A549 (cell line): ENCODE measurements at regions not wholly inside any gene's neighbourhood (a gene's known extent, or its start where the extent isn't known, plus 50 kb on each side); places are given as distances from the start of the nearest gene placed in this dataset.

Experiments
- ATAC-seq, 2 experiments: fragments of 200-7000 bp in 1 of 2; fragments of >200 bp in 1 of 2; cut with Nextera tagmentation in 1 of 2; cut with Tn5 transposase in 1 of 2; 3 replicates each; pipeline versions ENCODE4 v1.8.0 to v1.9.1; 2018 to 2020; ENCODE audit warnings: mild to moderate bottlenecking in 1 of 2, moderate library complexity in 1 of 2
- CTCF ChIA-PET: fragments of 300-600 bp; sonication (Branson Sonifier 250); formaldehyde crosslinking; extraction: SDS; loops from one replicate; lab custom pipeline; 2021; ENCODE audit warnings: antibody characterized with exemption, inconsistent platforms; lab: Yijun Ruan, JAX
- POLR2A ChIA-PET: fragments of 350-600 bp; formaldehyde crosslinking; extraction: SDS; loops from one replicate; lab custom pipeline; 2021; ENCODE audit warnings: antibody characterized with exemption, inconsistent platforms; lab: Yijun Ruan, JAX
- DNase-seq, 2 experiments: peaks; one replicate each; pipeline versions ENCODE4 v3.0.0 to v3.0.0-alpha.2; 2011 to 2016; ENCODE audit warnings: low read depth in 1 of 2, low spot score in 1 of 2
- FAIRE-seq: peaks from 2 replicates; lab custom pipeline; 2011; peaks lifted over from hg19 to GRCh38; lab: Jason Lieb, UNC
- H3K27ac ChIP-seq, 2 experiments: fragments of >200 bp; sonication (Bioruptor Twin); formaldehyde crosslinking; 3 replicates each; pipeline ENCODE4 v1.5.1; 2016 to 2017
- H3K4me1 ChIP-seq: fragments of >200 bp; sonication (Bioruptor Twin); formaldehyde crosslinking; 3 replicates; pipeline ENCODE4 v1.6.1; 2016
- H3K4me2 ChIP-seq: fragments of >200 bp; sonication (Bioruptor Twin); formaldehyde crosslinking; 3 replicates; pipeline ENCODE4 v1.6.1; 2016
- H3K4me3 ChIP-seq: fragments of >200 bp; sonication (Bioruptor Twin); formaldehyde crosslinking; 3 replicates; pipeline ENCODE4 v1.5.1; 2016
- H3K9me3 ChIP-seq: fragments of >200 bp; sonication (Bioruptor Twin); formaldehyde crosslinking; 3 replicates; pipeline ENCODE4 v1.6.1; 2016
- BHLHE40 ChIP-seq: IDR thresholded peaks from 2 replicates; pipeline ENCODE4 v1.6.1; 2012; ENCODE audit warnings: low read depth, low read length, inconsistent platforms
- CBX2 ChIP-seq: fragments of 200-600 bp; sonication (generic); IDR thresholded peaks from 2 replicates; pipeline ENCODE4 v1.6.1; 2016; ENCODE audit warnings: low read depth, mild to moderate bottlenecking, borderline replicate concordance
- CBX8 ChIP-seq: fragments of 200-600 bp; sonication (generic); IDR thresholded peaks from 2 replicates; pipeline ENCODE4 v1.6.1; 2016
- CHD4 ChIP-seq: fragments of 200-600 bp; sonication (generic); IDR thresholded peaks from 2 replicates; pipeline ENCODE4 v1.6.1; 2016; ENCODE audit warnings: antibody characterized with exemption, mild to moderate bottlenecking, borderline replicate concordance
- EP300 ChIP-seq, 2 experiments: fragments of >200 bp; sonication (Bioruptor Twin); formaldehyde crosslinking; IDR thresholded peaks; 2 replicates in 1 of 2; 3 replicates in 1 of 2; pipeline ENCODE4 v1.6.1; 2016 to 2017
- ESRRA ChIP-seq: fragments of 150-350 bp; IDR thresholded peaks from 2 replicates; pipeline ENCODE4 v1.6.1; 2014; ENCODE audit warnings: mild to moderate bottlenecking, low read length, borderline replicate concordance
- FOSL2 ChIP-seq, 2 experiments: fragments of 450-650 bp in 1 of 2; fragments of >200 bp in 1 of 2; sonication (Bioruptor Twin) in 1 of 2; formaldehyde crosslinking; IDR thresholded peaks; 2 replicates each; pipeline versions ENCODE4 v1.5.0 to v1.6.1; 2016 to 2020; ENCODE audit warnings: mild to moderate bottlenecking in 1 of 2, moderate library complexity in 1 of 2
- FOXS1 ChIP-seq: fragments of 250-450 bp; sonication (Bioruptor Pico); IDR thresholded peaks from 2 replicates; pipeline ENCODE4 v1.5.0; 2020; ENCODE audit warnings: mild to moderate bottlenecking, moderate library complexity
- HDAC2 ChIP-seq: fragments of 200-600 bp; sonication (generic); IDR thresholded peaks from 2 replicates; pipeline ENCODE4 v1.6.1; 2016
- HEYL ChIP-seq: fragments of 250-450 bp; sonication (Bioruptor Pico); IDR thresholded peaks from 2 replicates; pipeline ENCODE4 v1.8.0; 2021; ENCODE audit warnings: mild to moderate bottlenecking, moderate library complexity
- HOXA7 ChIP-seq: fragments of 250-450 bp; sonication (Bioruptor Pico); IDR thresholded peaks from 2 replicates; pipeline ENCODE4 v1.5.0; 2020; ENCODE audit warnings: mild to moderate bottlenecking, moderate library complexity
- JUNB ChIP-seq: fragments of >200 bp; sonication (Bioruptor Twin); formaldehyde crosslinking; IDR thresholded peaks from 2 replicates; pipeline ENCODE4 v1.6.1; 2016
- MAZ ChIP-seq: fragments of 150-350 bp; IDR thresholded peaks from 2 replicates; pipeline ENCODE4 v1.6.1; 2014; ENCODE audit warnings: antibody characterized with exemption, low read depth, low read length, borderline replicate concordance
- MYC ChIP-seq: IDR thresholded peaks from 2 replicates; pipeline ENCODE4 v1.6.1; 2012; ENCODE audit warnings: mild to moderate bottlenecking, inconsistent platforms, low read length, improper control_type of control experiment, borderline replicate concordance
- NR3C1 ChIP-seq: fragments of >200 bp; sonication (Bioruptor Twin); formaldehyde crosslinking; IDR thresholded peaks from 3 replicates; pipeline ENCODE4 v1.6.1; 2017
- PHF8 ChIP-seq: fragments of 200-600 bp; sonication (generic); IDR thresholded peaks from 2 replicates; pipeline ENCODE4 v1.6.1; 2016; ENCODE audit warnings: low read depth, mild to moderate bottlenecking, antibody characterized with exemption, moderate library complexity, borderline replicate concordance
- POLR2A ChIP-seq: IDR thresholded peaks from 2 replicates; pipeline ENCODE4 v1.6.1; 2012; ENCODE audit warnings: mild to moderate bottlenecking, low read length
- RAD21 ChIP-seq, 2 experiments: fragments of >200 bp in 1 of 2; sonication (Bioruptor Twin) in 1 of 2; formaldehyde crosslinking in 1 of 2; IDR thresholded peaks in 1 of 2; conservative IDR thresholded peaks in 1 of 2; 2 replicates in 1 of 2; 3 replicates in 1 of 2; pipeline ENCODE4 v1.6.1; 2012 to 2018; ENCODE audit warnings: inconsistent platforms in 1 of 2
- RFX5 ChIP-seq: fragments of 450-650 bp; IDR thresholded peaks from 2 replicates; pipeline ENCODE4 v1.7.1; 2014; ENCODE audit warnings: antibody characterized with exemption, mild to moderate bottlenecking, moderate library complexity
- SREBF2 ChIP-seq: fragments of 450-650 bp; IDR thresholded peaks from 2 replicates; pipeline ENCODE4 v1.6.1; 2014; ENCODE audit warnings: mild to moderate bottlenecking, moderate library complexity
- TP53 ChIP-seq: fragments of 250-450 bp; sonication (Bioruptor Pico); IDR thresholded peaks from 2 replicates; pipeline ENCODE4 v1.5.0; 2021; ENCODE audit warnings: mild to moderate bottlenecking, moderate library complexity
- ZFP36 ChIP-seq: fragments of 450-650 bp; IDR thresholded peaks from 2 replicates; pipeline ENCODE4 v1.6.1; 2014; ENCODE audit warnings: borderline replicate concordance; ENCODE audit not compliant: partially characterized antibody
- ZNF302 ChIP-seq: fragments of 250-450 bp; sonication (Bioruptor Pico); IDR thresholded peaks from 2 replicates; pipeline ENCODE4 v1.9.0; 2021; ENCODE audit warnings: inconsistent platforms, mild to moderate bottlenecking, moderate library complexity
- WGBS: methylation state at CpG from one replicate; pipeline ENCODE4 v1.1.6; 2017; ENCODE audit errors: missing lambda C conversion rate; 5-methylcytosine and 5-hydroxymethylcytosine counted together
- TF ChIP-seq, protein P1 (sequence below): fragments of 200-600 bp; sonication (generic); IDR thresholded peaks from 2 replicates; pipeline ENCODE4 v1.6.1; 2016; ENCODE audit warnings: antibody characterized with exemption, mild to moderate bottlenecking, moderate library complexity
- TF ChIP-seq, protein P2 (sequence below): fragments of 150-350 bp; IDR thresholded peaks from 2 replicates; pipeline ENCODE4 v1.6.1; 2014; ENCODE audit warnings: low read depth, mild to moderate bottlenecking, low read length
- TF ChIP-seq, protein P3 (sequence below): fragments of 250-450 bp; sonication (Bioruptor Pico); IDR thresholded peaks from 2 replicates; pipeline ENCODE4 v1.5.0; 2020; ENCODE audit warnings: low read depth, mild to moderate bottlenecking, moderate library complexity
- TF ChIP-seq, protein P4 (sequence below): fragments of 250-450 bp; sonication (Bioruptor Pico); IDR thresholded peaks from 2 replicates; pipeline ENCODE4 v1.5.0; 2021; ENCODE audit warnings: mild to moderate bottlenecking, moderate library complexity, borderline replicate concordance
- TF ChIP-seq, protein P5 (sequence below): IDR thresholded peaks from 2 replicates; pipeline ENCODE4 v1.6.1; 2012

DNA sequence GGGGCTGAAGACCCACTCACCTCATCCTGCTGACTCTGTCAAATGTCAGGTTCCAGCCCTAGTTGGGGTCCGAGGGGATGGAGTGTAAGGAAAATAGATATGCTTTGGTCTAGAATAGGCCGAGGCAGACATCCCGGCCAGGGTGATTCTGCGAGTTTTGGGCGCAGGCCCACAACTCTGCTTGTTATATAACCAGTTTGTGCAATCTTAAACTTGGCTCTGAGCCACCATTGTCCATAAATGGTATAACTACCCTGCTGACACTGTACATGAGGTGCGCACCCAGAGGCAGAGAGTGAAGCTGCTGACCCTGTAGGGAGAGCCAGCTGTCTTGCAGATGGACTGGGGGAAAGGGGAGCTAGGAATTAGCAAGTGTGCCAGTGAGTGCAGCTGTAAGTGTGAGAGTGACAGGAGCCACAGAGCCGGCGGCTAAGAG lies 1388.8 kb downstream of the AMY1C start:
- CTCF ChIA-PET, result no interaction called here
- POLR2A ChIA-PET, result no interaction called here
- DNase-seq (no peak), ATAC-seq (no peak), FAIRE-seq (no peak)
- no peak overlapping the region for H3K4me3 ChIP-seq
- 37% methylated on average over 8 of the region's 8 CpGs for WGBS
- no peaks in the 10 kb centered on the region for H3K4me1 ChIP-seq
- TF ChIP-seq HEYL (CRISPR knock-in tag) (no peak), PHF8 (no peak), ZNF302 (no peak), MYC (no peak), HOXA7 (CRISPR knock-in tag) (no peak), EP300 (IDR thresholded peaks at IDR 0.05) (no peak), CBX2 (no peak), POLR2A (no peak), ESRRA (no peak), CBX8 (no peak), FOXS1 (no peak), MAZ (no peak), ZFP36 (no peak)
- TF ChIP-seq, protein P1, sequence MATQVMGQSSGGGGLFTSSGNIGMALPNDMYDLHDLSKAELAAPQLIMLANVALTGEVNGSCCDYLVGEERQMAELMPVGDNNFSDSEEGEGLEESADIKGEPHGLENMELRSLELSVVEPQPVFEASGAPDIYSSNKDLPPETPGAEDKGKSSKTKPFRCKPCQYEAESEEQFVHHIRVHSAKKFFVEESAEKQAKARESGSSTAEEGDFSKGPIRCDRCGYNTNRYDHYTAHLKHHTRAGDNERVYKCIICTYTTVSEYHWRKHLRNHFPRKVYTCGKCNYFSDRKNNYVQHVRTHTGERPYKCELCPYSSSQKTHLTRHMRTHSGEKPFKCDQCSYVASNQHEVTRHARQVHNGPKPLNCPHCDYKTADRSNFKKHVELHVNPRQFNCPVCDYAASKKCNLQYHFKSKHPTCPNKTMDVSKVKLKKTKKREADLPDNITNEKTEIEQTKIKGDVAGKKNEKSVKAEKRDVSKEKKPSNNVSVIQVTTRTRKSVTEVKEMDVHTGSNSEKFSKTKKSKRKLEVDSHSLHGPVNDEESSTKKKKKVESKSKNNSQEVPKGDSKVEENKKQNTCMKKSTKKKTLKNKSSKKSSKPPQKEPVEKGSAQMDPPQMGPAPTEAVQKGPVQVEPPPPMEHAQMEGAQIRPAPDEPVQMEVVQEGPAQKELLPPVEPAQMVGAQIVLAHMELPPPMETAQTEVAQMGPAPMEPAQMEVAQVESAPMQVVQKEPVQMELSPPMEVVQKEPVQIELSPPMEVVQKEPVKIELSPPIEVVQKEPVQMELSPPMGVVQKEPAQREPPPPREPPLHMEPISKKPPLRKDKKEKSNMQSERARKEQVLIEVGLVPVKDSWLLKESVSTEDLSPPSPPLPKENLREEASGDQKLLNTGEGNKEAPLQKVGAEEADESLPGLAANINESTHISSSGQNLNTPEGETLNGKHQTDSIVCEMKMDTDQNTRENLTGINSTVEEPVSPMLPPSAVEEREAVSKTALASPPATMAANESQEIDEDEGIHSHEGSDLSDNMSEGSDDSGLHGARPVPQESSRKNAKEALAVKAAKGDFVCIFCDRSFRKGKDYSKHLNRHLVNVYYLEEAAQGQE, result no peak
- TF ChIP-seq, protein P2, sequence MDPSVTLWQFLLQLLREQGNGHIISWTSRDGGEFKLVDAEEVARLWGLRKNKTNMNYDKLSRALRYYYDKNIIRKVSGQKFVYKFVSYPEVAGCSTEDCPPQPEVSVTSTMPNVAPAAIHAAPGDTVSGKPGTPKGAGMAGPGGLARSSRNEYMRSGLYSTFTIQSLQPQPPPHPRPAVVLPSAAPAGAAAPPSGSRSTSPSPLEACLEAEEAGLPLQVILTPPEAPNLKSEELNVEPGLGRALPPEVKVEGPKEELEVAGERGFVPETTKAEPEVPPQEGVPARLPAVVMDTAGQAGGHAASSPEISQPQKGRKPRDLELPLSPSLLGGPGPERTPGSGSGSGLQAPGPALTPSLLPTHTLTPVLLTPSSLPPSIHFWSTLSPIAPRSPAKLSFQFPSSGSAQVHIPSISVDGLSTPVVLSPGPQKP, result no peak
- TF ChIP-seq, protein P3, sequence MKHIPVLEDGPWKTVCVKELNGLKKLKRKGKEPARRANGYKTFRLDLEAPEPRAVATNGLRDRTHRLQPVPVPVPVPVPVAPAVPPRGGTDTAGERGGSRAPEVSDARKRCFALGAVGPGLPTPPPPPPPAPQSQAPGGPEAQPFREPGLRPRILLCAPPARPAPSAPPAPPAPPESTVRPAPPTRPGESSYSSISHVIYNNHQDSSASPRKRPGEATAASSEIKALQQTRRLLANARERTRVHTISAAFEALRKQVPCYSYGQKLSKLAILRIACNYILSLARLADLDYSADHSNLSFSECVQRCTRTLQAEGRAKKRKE (CRISPR knock-in tag), result no peak
- TF ChIP-seq, protein P4, sequence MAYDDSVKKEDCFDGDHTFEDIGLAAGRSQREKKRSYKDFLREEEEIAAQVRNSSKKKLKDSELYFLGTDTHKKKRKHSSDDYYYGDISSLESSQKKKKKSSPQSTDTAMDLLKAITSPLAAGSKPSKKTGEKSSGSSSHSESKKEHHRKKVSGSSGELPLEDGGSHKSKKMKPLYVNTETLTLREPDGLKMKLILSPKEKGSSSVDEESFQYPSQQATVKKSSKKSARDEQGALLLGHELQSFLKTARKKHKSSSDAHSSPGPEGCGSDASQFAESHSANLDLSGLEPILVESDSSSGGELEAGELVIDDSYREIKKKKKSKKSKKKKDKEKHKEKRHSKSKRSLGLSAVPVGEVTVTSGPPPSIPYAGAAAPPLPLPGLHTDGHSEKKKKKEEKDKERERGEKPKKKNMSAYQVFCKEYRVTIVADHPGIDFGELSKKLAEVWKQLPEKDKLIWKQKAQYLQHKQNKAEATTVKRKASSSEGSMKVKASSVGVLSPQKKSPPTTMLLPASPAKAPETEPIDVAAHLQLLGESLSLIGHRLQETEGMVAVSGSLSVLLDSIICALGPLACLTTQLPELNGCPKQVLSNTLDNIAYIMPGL (CRISPR knock-in tag), result no peak
- H3K4me2 ChIP-seq, result no peak overlapping the region
- H3K9me3 ChIP-seq, result no peaks in the 10 kb centered on the region
- H3K27ac ChIP-seq, result no peak overlapping the region

DNA sequence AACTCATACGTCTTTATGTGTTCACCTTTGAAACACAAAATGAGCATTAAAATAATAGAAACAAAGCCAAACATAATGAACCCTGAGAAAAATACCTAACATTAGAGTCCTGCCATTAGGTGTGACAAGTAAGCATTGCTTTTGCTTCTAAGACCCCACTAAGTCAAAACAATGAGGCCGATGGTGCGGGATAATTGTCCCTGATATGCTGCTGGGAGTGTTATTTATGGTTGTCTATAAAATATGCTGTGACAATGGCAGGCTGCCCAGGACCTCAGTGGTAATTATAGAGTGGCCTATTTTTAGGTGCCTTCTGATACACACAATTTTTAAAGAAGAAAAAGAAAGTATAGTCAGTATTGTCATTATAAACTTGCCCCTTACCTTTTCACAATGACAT lies 1423.1 kb downstream of the AMY1C start:
- ATAC-seq, result no peak
- Histone ChIP-seq H3K4me1 (no peaks in the 10 kb centered on the region), H3K4me2 (no peak overlapping the region), H3K27ac (no peak overlapping the region), H3K4me3 (no peak overlapping the region), H3K9me3 (no peaks in the 10 kb centered on the region)
- no peak for FAIRE-seq
- WGBS, result 6% methylated on average over 3 of the region's 3 CpGs
- DNase-seq, result no peak
- ChIA-PET CTCF (no interaction called here), POLR2A (no interaction called here)
- TF ChIP-seq NR3C1 (no peak), SREBF2 (no peak), MYC (no peak), FOXS1 (no peak), CHD4 (no peak), FOSL2 (IDR thresholded peaks at IDR 0.05) (no peak), FOSL2 (CRISPR knock-in tag; IDR thresholded peaks at IDR 0.05) (no peak), BHLHE40 (no peak), HDAC2 (no peak), RAD21 (conservative IDR thresholded peaks at IDR 0.05 in 1 of 2, IDR thresholded peaks at IDR 0.05 in 1 of 2) (no peak), JUNB (no peak), TP53 (CRISPR knock-in tag) (no peak), RFX5 (no peak)
- TF ChIP-seq, protein P1, result no peak
- TF ChIP-seq, protein P5, sequence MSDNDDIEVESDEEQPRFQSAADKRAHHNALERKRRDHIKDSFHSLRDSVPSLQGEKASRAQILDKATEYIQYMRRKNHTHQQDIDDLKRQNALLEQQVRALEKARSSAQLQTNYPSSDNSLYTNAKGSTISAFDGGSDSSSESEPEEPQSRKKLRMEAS, result no peak
